ENCODE measurements at regions not wholly inside any gene's neighbourhood (a gene's known extent, or its start where the extent isn't known, plus 50 kb on each side); places are given as distances from the start of the nearest gene placed in this dataset.

GRCh38 chr2:41187376-41188122, 735.7 kb upstream of the SLC8A1 start:
- Histone ChIP-seq H3K9me3 (ENCODE audit: severe bottlenecking) (no peaks in the 10 kb centered on the region), H3K27ac (no peak overlapping the region), H3K36me3 (no peaks in the 10 kb centered on the region), H3K4me3 (ENCODE audit: low read depth, low read length) (no peak overlapping the region), H3K27me3 (ENCODE audit: insufficient read depth, low read depth, severe bottlenecking) (no peaks in the 10 kb centered on the region)
- DNase-seq: no peak
- TF ChIP-seq, protein P1, sequence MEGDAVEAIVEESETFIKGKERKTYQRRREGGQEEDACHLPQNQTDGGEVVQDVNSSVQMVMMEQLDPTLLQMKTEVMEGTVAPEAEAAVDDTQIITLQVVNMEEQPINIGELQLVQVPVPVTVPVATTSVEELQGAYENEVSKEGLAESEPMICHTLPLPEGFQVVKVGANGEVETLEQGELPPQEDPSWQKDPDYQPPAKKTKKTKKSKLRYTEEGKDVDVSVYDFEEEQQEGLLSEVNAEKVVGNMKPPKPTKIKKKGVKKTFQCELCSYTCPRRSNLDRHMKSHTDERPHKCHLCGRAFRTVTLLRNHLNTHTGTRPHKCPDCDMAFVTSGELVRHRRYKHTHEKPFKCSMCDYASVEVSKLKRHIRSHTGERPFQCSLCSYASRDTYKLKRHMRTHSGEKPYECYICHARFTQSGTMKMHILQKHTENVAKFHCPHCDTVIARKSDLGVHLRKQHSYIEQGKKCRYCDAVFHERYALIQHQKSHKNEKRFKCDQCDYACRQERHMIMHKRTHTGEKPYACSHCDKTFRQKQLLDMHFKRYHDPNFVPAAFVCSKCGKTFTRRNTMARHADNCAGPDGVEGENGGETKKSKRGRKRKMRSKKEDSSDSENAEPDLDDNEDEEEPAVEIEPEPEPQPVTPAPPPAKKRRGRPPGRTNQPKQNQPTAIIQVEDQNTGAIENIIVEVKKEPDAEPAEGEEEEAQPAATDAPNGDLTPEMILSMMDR (IDR thresholded peaks at IDR 0.05; ENCODE audit: low read depth, low read length): no peak

DNA sequence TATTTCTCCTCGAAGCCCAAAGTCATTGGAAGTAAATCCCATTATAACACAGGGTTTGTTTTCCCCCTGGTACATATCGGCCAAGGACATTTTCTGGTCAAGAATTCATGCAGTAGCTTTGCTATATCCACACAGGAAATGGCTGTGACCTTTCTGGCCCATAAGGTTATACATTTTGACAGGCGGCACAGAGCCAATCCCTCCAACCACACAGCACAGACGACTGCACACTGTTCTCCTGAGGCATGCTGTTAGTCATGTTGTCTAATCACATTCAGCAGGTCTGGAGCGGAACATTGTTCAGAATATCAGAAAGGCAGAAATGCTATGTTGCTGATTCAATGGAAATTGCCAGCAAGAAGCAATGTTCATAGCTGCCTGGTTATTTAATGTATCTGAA, 742.3 kb upstream of the SLC8A1 start:
- TF ChIP-seq, protein P1 (IDR thresholded peaks at IDR 0.05; ENCODE audit: low read depth, low read length): no peak
- H3K27me3 ChIP-seq (ENCODE audit: insufficient read depth, low read depth, severe bottlenecking): no peaks in the 10 kb centered on the region
- H3K4me3 ChIP-seq (ENCODE audit: low read depth, low read length): no peak overlapping the region
- peak overlapping the region; percentile 15; the same call in 1 of the 2 replicates for H3K27ac ChIP-seq
- no peaks in the 10 kb centered on the region for H3K9me3 ChIP-seq (ENCODE audit: severe bottlenecking)
- H3K36me3 ChIP-seq: no peaks in the 10 kb centered on the region
- peak; percentile 22 for DNase-seq

DNA sequence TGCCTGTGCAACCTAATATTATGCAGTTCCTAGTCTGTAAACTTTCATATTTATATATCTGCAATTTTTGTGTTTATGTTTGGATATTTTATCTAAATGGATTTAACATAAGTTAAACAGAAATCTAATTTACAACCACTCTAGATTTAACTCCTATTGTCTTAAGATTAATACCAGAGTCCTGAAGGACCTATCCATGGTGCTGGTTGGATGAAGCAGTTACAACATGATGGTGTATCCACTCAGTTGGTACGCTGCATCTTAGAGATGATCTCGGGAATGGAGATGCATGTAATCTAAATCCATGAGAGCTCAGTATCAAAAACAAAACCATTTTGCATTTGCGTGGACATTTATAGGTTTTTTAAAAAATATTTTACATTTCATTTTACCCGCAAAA, 745.9 kb upstream of the SLC8A1 start:
- TF ChIP-seq, protein P1 (IDR thresholded peaks at IDR 0.05; ENCODE audit: low read depth, low read length): no peak
- H3K27ac ChIP-seq: no peak overlapping the region
- no peak overlapping the region for H3K4me3 ChIP-seq (ENCODE audit: low read depth, low read length)
- no peaks in the 10 kb centered on the region for H3K27me3 ChIP-seq (ENCODE audit: insufficient read depth, low read depth, severe bottlenecking)
- no peaks in the 10 kb centered on the region for H3K36me3 ChIP-seq
- no peak for DNase-seq
- H3K9me3 ChIP-seq (ENCODE audit: severe bottlenecking): no peaks in the 10 kb centered on the region

- TF ChIP-seq, protein P1 (IDR thresholded peaks at IDR 0.05; ENCODE audit: low read depth, low read length): no peak
- no peak for DNase-seq
- no peaks in the 10 kb centered on the region for H3K27me3 ChIP-seq (ENCODE audit: insufficient read depth, low read depth, severe bottlenecking)
- no peaks in the 10 kb centered on the region for H3K9me3 ChIP-seq (ENCODE audit: severe bottlenecking)
- no peak overlapping the region for H3K27ac ChIP-seq
- no peaks in the 10 kb centered on the region for H3K36me3 ChIP-seq
- H3K4me3 ChIP-seq (ENCODE audit: low read depth, low read length): no peak overlapping the region
Measured at GRCh38 chr2:41199334-41199733, 747.4 kb upstream of the SLC8A1 start.

DNA sequence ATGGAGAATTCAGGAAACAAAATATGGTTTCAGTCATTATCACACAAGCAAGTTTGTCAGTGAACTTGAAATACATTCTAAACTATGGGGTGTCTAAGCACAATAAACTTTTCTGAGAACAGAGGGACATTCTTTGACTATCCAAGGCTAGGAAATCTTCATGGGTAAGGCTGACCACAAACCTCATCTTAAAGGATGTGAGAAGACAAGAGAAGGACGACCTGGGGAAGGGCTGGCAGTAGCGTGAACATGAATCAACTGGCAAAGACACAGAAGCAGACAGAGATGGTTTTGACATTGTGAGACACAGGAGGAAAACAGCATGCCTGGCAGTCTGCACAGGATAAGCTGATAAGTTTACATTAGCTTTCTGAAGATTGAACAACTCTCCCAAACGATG, 752.4 kb upstream of the SLC8A1 start:
- DNase-seq: no peak
- peaks cover 2% of the 10 kb centered on the region for H3K9me3 ChIP-seq (ENCODE audit: severe bottlenecking)
- TF ChIP-seq, protein P1 (IDR thresholded peaks at IDR 0.05; ENCODE audit: low read depth, low read length): no peak
- no peak overlapping the region for H3K27ac ChIP-seq
- H3K27me3 ChIP-seq (ENCODE audit: insufficient read depth, low read depth, severe bottlenecking): no peaks in the 10 kb centered on the region
- H3K4me3 ChIP-seq (ENCODE audit: low read depth, low read length): no peak overlapping the region
- no peaks in the 10 kb centered on the region for H3K36me3 ChIP-seq

DNA sequence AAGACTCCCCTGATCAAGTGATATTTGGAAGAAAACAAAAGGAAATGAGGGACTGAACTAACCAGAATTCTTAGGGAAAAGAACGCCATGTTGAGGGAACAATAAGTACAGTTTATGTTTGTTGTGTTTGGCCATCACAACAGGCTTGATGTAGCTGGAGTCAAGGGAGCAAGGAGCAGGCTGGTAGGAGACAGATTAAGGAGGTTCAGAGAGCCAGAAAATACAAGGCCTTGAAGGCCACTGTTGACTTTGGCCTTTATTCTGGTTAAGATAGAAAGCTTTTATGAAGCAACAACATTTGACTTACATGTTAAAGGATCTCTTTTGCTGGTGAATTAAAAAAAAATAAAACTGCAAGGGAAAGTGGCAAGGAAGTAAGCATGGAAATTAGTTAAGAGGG, 754.1 kb upstream of the SLC8A1 start:
- H3K4me3 ChIP-seq (ENCODE audit: low read depth, low read length): no peak overlapping the region
- no peaks in the 10 kb centered on the region for H3K36me3 ChIP-seq
- H3K9me3 ChIP-seq (ENCODE audit: severe bottlenecking): peaks cover 2% of the 10 kb centered on the region
- TF ChIP-seq, protein P1 (IDR thresholded peaks at IDR 0.05; ENCODE audit: low read depth, low read length): no peak
- no peaks in the 10 kb centered on the region for H3K27me3 ChIP-seq (ENCODE audit: insufficient read depth, low read depth, severe bottlenecking)
- H3K27ac ChIP-seq: no peak overlapping the region
- DNase-seq: no peak
